GM18502 (cell line): ENCODE measurements at regions not wholly inside any gene's neighbourhood (a gene's known extent, or its start where the extent isn't known, plus 50 kb on each side); places are given as distances from the start of the nearest gene placed in this dataset.

Source experiments
- ATAC-seq: cut with Tn5 transposase; IDR thresholded peaks from one replicate; pipeline ENCODE4 v1.9.1; 2021; ENCODE audit warnings: mild to moderate bottlenecking; ENCODE audit not compliant: unreplicated experiment, poor library complexity

DNA sequence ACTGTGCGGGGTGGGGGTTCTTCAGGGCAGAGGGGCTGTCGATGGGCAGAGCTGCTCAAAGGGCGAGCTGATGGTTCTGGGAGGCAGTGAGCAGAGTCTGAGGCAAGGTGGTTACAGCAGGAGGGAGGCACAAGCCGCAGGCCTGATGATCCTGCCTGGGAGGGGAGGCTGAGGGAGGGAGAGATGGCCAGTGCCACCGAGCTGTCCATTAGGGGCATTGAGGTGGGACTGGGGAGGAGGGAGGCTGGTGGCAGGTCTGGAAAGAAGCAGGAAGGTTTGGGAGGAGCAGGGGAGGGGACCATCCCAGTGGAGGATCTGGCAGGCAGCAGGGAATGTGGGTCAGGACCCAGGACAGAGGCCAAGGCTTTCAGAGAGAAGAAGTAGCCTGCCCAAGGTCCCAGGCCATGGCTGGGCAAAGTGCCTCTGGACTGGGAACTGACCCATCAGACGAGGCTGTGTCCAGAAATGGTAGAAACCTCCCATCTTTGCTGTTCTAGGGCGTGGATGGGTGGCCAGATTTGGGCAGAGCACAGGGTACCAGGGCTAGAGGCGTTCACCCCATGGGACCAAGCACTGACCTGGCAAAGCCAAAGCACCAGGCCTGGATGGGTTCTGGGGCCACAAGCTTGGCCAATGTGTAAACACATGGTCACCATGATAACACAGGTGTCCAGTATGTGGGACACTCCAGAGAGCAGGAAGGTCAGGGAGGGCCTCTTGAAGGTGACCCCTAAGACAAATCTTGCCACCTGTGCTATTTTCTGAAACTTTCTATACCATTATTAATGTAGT, 55.5 kb downstream of the INHBB start:
- no peak for ATAC-seq

DNA sequence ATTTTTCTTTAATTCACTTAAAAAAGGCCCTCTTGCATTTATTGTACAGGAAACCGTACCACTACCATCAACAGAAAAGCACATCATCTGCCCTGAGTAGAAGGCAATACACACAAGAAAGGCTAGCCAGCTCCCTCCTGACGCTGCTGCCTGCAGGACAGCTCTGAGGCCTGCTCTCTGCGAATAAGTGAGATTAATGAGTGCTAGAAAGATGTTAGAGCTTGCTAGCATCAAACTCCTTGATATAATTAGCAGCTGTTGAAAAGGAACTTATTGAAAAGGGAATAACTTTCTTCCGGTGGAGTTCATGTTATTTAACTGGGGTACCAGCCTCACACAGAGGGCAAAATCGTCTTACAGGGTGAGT, 56.1 kb downstream of the INHBB start:
- no peak for ATAC-seq

DNA sequence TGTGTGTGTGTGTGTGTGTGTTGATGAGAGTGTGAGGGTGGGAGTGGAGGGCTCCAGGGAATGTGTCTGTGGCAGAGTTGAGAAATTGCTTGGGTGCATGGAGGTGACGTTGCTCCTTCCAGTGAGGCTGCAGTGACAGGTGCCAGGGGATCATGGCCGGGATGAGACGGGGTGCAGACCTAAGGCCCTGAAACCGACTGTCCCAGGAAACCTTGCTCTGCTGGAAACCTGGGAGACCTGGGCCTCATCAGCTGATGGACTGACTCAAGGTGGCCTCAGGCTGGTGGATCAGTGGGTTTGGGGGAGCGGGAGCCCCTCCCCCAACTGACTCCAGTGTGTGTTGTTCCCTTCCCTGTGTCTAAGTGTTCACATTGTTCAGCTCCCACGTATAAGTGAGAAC, 56.6 kb downstream of the INHBB start:
- ATAC-seq: no peak

DNA sequence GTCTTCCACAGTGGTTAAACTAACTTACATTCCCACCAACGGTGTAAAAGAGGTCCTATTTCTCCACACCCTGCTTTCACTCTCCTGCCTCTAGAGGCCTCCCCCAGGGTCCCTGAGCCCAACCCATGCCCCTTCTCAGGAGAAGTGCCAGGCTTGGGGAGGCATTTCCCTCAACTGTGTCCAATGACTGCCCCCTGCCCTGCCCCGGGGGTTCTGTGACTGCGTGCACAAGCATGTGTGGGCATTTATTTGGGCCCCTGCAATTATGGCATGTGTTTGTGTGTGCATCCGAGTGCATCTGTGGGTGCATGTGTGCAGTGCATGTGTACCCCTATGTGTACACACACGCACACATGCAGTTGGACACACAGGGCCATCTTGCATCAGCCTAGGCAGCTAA, 57.3 kb downstream of the INHBB start:
- no peak for ATAC-seq

DNA sequence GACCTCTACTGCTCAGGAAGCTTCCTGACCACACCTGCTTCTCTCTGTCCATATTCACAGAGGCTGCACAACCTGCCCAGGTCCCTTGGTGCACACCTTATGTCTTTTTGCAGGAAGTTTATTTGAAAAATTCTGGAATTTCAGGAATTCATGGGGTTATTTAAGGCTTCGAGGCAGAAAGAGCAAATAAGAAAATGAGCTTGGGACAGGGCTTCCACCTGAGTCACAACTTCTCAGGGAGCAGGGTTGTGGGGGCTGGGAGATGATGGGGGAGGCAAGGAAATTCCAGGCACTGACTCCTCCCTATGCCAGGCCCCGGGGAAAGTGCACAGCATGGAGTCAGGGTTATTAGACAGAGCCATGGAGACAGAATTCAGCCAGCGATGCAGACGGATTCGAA, 57.7 kb downstream of the INHBB start:
- no peak for ATAC-seq

DNA sequence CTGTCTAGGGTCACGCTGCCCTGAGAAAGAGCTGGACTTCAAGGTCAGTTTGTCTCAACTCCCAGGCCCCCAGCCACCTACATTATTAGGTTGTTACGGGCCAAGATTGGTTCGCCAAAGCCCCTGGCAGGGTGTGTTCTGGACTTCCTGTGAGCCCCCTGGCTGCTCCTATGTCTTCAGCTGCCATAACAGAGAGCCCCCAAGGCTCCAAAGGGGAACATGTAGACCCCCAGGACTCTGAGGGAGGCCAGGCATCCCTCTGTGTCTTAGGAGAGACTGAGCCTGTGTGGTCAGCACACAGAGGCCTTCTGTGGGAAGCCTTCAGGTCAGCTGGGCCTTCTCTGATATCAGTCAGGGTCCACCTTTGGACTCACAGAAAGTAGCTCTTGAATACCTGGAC, 58.3 kb downstream of the INHBB start:
- ATAC-seq: no peak

DNA sequence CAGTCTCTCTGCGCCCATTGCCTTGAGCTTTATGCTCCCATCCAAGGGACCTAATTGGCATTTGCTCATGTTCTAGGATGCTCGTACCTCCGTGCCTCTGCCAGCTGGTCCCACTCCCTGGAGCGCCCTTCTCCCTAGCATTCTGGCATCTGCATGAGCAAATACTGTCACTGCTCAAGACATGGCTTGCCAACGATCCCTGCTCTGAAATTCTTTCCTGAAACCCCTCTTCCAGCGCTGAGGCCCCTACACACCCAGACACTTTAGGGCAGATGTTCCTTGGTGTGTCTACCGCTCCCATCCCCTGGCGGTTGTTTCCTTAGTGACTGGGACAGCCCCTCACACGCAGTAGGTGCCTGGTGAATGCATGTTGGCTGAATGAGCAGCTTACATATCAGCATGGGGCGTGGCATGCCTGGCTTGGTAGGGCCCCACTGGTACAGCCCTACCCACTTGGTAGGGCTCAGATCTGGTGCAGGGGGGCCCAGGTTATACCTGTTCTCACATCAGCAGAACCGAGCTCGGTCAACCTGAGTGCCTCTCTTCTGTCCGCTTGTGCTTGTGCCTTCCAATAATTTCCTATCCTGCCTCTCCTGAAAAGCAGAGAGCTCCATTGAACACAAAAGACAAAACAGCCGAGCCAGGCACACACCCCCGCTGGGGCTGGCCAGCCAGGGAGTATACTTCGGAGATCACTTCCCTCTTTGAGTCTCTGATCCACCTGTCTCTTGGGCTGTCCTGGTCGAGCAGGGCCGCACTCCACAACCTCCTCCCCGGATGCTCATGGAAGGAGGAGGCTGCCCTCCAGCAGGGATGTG, 59.2 kb downstream of the INHBB start:
- no peak for ATAC-seq

DNA sequence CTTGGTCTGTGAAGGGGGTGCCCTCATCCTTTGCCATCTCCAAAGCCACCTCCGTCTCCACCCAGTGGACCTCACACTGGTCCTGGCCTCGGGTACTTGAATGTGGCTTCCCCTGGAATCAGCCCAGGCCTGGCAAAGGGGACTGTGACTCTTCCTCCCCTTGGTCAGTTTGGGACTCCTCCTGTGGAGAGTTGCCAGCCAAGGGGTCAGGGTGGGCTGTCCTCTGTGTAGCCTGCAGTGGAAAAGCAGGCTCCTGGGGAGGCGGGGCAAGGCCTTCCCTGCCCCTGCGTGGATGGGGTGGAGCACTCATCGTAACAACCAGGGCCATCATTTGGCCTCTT, 59.8 kb downstream of the INHBB start:
- no peak for ATAC-seq

DNA sequence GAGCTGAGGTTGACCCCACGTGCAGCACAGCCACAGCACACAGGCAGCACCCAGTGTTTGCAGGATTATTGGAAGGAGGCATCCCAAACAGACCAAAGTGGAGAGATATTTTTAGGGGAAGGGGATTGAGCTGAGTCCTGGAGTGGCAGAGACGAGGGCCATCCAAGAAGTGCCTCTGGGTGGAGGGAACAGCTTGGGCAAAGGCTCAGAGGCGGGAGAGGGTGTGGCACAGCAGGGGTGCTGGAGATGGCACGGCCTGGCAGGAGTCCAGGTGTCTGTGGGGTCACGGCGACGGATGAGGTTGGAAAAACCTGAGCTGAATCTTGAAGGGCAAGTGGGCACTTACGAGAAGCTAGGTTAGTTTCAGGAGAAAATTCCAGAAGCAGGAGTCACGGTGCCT, 60.6 kb downstream of the INHBB start:
- no peak for ATAC-seq

DNA sequence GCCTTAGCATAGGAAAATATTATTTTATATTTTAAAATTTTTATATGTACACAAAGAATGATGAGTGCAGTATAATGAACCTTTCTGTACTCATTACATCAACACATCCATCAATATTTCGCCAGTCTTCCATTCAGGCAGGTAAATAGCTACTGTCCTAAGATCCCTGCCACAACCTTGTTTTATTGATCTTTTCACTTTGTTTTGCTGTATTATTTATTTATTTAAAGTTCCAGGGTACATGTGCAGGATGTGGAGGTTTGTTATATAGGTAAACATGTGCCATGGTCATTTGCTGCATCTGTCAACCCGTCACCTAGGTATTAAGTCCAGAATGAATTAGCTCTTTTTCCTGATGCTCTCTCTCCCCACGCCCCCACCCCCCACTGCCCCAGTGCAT, 64.6 kb downstream of the INHBB start:
- no peak for ATAC-seq

DNA sequence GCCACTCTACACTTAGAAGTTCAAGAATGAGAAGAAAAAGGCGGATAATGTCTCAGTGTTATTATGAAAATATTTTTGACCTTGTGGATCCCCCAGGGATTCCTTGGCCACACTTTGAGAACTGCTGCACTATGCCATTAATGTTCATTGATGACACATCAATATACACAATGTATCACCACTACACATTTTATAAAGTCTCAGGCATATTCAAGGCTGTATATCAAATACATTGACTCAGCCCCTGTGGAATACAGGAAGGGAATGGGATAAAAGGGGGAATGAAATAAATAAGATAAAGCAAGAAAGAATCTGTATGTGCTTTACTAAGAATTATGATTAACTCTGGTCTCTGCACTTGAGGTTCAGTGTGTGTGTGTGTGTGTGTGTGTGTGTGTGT, 69.1 kb downstream of the INHBB start:
- no peak for ATAC-seq

DNA sequence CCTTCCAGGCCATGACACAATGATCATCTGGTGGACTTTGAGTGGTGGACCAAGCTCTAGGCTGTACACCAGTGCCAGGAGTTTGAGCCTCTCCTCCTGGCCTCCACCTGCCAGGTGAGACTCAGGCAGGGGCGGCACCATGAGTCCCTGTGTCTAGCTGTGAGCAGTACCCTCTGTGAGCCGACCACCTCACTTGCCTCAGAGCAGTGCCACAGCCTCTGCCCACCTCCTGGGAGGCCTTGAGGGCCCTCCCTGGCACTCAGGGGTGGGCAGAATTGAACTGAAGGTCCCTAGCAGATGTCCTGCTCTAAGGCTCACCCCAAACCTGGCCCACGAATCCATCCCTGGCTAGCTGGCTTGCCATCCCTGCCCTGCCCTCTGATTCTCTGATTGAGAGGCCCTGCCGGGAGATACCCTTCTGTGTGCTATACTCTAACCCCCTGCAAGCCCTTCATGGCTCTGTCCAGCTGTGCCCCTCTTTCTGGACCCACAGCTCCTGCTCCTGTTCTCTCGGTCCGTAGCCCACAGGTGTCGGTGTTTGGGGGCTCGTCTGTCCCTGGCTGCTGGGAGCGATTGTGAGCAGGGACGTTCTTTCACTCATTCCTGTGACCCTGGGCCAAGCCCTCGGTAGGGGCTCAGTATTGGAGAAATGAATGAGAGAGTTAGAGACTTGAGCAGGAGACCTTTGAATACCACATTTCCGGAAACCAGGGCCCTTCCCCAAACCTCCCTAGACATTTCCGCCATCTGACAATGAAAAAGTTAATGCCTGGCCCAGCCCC, 70.0 kb downstream of the INHBB start:
- ATAC-seq: no peak

DNA sequence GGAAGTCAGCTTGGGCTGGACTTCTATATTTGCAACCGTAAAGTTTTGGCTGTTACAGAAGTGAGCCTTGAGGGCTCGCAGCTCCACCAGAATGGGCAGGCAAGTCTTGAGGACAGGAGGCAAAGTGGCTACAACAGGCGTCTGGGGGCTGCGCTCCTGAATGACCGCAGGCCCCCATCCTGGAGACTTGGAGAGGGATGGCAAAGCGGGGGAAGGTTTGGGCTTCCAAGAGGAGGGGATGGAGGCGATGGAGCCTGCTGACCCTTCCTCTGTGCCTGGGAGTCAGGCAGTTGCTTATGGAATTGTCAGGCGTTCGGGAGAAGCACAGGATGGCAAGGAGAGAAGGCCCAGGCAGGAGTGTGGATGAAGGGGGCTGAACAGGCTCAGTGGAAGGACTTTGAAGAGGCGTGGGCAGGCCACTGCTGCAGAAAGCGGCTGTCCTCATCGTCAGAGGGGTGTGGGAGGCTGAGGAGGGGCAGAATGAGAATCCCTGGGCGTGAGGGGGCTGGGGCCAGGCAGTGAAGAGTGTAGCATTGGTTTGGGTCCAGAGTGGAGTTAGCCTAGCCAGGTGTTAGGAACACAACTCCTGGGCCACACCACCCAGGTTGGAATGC, 72.3 kb downstream of the INHBB start:
- no peak for ATAC-seq

DNA sequence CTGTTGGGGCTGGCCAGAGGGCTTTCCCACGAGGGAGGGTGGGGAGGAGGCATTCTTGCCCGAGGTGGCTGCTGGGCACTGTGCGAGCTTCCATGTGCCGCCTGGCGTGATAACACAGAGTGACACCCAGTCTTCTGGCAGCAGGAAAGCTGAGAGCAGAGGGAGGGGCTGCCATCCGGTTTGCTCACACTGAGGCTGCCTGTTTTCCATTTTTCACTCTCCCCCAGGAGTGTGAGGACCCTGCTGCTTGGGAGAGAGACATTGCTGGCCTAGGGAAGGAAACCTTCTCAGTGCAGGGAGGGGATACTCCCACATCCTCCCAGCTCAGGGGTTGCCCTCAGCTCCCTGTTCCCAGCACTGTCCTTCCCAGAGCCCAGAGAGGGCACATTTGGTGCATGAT, 73.1 kb downstream of the INHBB start:
- no peak for ATAC-seq

DNA sequence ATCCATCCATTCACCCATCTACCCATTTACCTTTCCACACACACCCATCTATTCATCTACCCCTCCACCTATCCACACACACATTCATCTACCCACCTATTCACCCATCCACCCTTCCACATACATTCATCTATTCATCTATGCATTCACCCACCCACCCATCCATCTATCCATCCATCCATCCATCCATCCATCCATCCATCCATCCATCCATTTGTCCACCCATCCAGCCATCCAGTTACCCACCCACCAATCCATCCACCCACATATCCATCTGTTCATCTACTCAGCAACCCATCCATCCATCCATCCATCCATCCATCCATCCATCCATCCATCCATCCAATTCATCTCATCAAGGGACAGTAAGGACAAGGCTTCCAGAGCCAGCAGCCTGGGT, 74.0 kb downstream of the INHBB start:
- no peak for ATAC-seq

DNA sequence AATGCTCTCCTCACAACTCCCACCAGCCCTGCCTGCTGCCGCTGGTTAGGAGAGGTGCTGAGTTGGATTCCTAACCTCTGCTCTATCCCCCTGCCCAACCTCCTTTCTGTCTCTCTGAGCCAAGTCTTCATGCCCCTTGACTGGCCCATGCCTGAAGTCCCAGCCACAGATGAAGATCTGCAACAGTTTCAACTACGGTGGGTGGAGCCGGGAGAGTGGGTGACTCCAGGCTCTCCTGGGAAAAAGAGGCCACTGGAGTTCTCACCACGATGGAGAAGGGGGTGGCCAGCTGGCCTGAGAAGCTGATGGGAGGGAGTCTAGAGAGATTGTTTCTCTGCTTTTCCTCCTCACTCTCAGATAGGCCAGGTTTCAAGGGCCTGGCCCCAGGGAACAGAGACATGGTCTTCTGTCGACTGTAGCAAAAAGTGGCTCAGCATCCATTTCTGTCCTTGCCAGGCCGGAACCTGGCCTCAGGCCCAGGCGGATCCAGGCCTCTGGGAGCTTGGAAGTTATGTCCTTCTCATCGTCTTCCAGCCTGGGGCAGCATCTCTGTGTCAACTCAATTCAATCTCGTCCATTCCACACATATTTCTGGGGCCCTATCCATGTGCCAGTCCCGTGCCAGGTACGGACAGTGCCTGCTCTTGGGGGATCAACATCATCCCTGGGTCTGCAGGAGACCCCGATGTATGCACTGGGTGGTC, 75.3 kb downstream of the INHBB start:
- ATAC-seq: no peak

DNA sequence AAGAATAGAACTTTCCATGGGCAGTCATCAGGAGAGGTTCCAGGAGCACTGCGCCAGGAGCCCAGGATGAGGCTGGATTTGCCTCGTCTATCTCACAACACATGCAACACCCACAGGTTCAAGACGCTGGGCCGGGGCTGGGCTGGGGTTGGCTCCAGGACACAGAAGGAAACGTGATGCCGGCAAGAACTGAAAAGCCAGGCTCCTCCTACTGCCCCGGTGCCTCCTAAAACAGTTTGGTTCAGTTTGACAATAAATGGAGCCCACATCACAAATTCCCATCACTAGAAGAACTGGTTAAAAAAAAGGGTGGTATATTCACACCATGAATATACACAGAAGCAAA, 75.9 kb downstream of the INHBB start:
- ATAC-seq: no peak

DNA sequence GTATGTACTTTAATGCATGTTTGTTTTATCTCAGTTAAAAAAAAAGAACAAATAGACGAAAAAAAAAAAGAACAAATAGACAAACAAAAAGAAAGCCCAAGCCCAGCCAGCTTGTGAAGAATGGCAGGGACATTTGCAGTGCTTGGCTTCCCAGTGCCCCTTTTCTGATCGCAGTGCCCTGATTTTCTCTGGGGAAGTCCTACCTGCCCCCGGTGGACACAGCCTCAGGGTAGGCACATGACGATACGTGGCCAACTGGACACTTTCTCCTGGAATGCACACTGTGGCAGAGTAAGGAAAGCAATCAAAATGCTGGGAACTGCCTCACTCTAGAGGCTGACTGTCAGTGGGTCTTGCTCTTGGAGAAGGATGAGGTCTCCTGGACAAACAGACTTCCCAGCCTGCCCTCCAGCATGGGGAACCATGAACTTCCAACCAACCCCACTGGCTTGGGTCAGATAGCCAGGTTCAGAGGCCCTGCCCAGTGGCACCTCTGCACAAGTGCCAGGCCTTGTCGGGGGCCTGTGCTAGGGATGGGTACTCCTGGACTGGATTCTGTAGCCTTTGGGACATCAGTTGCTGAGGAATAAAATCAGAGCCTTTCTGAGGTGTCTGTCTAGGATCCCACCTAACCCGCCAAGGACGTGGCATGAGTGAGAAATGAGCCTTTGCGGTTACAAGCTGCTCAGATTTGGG, 76.7 kb downstream of the INHBB start:
- no peak for ATAC-seq

DNA sequence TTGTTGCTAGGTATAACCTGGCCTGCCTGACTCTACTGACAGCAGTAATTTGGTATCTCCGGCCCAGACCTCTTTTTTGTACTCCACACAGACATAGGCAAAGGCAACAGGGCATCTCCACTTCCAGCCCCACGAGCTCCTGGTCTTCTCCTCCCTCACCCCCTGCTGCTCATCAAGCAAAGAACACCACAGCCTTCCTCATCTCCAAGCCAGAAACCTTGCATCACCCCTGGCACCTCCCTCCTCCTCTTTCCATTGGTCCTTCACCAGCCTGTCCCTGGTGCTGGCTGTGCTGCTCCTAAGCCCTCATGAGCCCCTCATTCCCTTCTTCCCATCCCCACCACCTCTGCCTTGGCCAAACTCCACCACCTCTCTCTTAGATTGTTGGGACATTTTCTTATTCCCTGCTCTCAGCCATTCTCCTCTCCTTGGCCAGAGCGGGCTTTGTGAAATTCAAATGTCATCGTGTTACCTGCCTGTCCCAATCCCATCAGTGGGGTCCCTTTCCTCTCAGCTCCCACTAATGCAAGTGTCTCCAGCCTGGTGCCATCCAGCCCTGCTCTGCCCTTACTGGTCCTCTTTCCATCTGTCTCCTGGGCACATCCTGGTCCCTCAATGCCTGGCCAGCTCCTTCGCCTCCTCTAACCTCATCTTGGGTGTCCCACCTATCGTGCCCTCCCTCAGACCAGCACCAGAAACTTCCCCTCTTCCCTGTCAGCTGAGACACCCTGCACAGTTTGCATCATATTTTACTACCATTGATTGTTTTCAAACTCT, 77.4 kb downstream of the INHBB start:
- ATAC-seq: no peak
